Lower leg skin (tissue), 3 donors: ENCODE measurements at regions not wholly inside any gene's neighbourhood (a gene's known extent, or its start where the extent isn't known, plus 50 kb on each side); places are given as distances from the start of the nearest gene placed in this dataset.

Experiments
- POLR2A ChIP-seq, 2 donors: fragments of 450-650 bp; IDR thresholded peaks; one replicate each; pipeline ENCODE4 v1.6.1; 2016 to 2017; ENCODE audit warnings: antibody characterized with exemption in 2 of 2, mild to moderate bottlenecking in 1 of 2, moderate library complexity in 1 of 2
- TF ChIP-seq, protein P1 (sequence below), 3 donors: fragments of 450-650 bp; IDR thresholded peaks; one replicate each; pipeline ENCODE4 v1.5.1; 2016; ENCODE audit warnings: antibody characterized with exemption in 3 of 3, mild to moderate bottlenecking in 3 of 3, moderate library complexity in 2 of 3

DNA sequence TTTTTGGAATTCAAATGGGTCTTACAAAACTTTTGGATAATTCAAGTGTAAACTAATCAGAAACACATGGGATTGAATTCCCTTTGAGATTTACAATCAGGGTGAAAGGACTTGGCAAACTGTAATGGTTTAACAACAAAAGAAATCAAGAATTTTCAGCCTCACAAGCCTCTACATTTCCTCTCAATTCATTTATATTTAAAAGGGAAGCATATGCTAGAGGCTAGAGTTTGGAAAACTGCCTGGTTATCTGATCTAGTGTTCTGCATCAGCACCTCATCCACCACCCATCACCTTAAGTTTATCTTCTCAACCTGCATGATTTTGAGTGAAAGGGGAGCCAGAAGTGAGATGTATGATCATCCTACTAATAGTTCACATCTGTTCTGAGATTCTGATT is 120.7 kb downstream of the TES start:
- TF ChIP-seq, protein P1, sequence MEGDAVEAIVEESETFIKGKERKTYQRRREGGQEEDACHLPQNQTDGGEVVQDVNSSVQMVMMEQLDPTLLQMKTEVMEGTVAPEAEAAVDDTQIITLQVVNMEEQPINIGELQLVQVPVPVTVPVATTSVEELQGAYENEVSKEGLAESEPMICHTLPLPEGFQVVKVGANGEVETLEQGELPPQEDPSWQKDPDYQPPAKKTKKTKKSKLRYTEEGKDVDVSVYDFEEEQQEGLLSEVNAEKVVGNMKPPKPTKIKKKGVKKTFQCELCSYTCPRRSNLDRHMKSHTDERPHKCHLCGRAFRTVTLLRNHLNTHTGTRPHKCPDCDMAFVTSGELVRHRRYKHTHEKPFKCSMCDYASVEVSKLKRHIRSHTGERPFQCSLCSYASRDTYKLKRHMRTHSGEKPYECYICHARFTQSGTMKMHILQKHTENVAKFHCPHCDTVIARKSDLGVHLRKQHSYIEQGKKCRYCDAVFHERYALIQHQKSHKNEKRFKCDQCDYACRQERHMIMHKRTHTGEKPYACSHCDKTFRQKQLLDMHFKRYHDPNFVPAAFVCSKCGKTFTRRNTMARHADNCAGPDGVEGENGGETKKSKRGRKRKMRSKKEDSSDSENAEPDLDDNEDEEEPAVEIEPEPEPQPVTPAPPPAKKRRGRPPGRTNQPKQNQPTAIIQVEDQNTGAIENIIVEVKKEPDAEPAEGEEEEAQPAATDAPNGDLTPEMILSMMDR (IDR thresholded peaks at IDR 0.05) = no peak
- no peak for TF ChIP-seq POLR2A (IDR thresholded peaks at IDR 0.05)
